Hepatocyte (in vitro differentiated cells): ENCODE measurements at regions not wholly inside any gene's neighbourhood (a gene's known extent, or its start where the extent isn't known, plus 50 kb on each side); places are given as distances from the start of the nearest gene placed in this dataset.

ENCODE experiments used
- EZH2 ChIP-seq: fragments of 200-600 bp; sonication (generic); IDR thresholded peaks from 2 replicates; pipeline ENCODE4 v1.6.1; 2016; ENCODE audit warnings: antibody characterized with exemption, mild to moderate bottlenecking, borderline replicate concordance
- TF ChIP-seq, protein P1 (sequence below): fragments of 200-600 bp; sonication (generic); IDR thresholded peaks from 2 replicates; pipeline ENCODE4 v1.5.1; 2016; ENCODE audit warnings: antibody characterized with exemption, mild to moderate bottlenecking; ENCODE audit not compliant: poor library complexity

DNA sequence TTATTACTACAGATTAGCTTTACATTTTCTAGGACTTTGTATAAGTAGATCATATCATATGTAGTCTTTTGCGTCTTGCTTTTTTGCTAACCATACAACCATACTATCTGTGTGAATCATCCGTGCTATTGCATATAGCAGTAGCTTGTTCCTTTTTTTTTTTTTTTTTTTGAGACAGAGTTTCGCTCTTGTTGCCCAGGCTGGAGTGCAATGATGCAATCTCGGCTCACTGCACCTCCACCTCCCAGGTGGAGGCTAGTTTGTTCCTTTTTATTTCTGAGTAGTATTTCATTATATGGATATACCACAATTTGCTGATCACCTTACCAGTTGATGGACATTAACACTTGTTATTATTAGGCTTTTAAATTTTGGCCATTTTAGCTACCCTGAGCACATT lies 54.5 kb upstream of the TBL1XR1 start:
- TF ChIP-seq, protein P1, sequence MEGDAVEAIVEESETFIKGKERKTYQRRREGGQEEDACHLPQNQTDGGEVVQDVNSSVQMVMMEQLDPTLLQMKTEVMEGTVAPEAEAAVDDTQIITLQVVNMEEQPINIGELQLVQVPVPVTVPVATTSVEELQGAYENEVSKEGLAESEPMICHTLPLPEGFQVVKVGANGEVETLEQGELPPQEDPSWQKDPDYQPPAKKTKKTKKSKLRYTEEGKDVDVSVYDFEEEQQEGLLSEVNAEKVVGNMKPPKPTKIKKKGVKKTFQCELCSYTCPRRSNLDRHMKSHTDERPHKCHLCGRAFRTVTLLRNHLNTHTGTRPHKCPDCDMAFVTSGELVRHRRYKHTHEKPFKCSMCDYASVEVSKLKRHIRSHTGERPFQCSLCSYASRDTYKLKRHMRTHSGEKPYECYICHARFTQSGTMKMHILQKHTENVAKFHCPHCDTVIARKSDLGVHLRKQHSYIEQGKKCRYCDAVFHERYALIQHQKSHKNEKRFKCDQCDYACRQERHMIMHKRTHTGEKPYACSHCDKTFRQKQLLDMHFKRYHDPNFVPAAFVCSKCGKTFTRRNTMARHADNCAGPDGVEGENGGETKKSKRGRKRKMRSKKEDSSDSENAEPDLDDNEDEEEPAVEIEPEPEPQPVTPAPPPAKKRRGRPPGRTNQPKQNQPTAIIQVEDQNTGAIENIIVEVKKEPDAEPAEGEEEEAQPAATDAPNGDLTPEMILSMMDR = no peak
- no peak for TF ChIP-seq EZH2
